Thymus (tissue), 11 donors: ENCODE measurements at regions not wholly inside any gene's neighbourhood (a gene's known extent, or its start where the extent isn't known, plus 50 kb on each side); places are given as distances from the start of the nearest gene placed in this dataset.

Experiments
- DNase-seq, 9 donors: peaks; one replicate each; pipeline ENCODE4 v3.0.0-alpha.2; 2013; ENCODE audit warnings: low spot score in 9 of 9, low read depth in 6 of 9, missing footprints in 1 of 9
- H3K27ac ChIP-seq, 2 donors: one replicate each; pipeline ENCODE4 v1.5.1; 2013; ENCODE audit warnings: control low read depth in 1 of 2, low read depth in 1 of 2, low read length in 1 of 2, mild to moderate bottlenecking in 1 of 2, moderate library complexity in 1 of 2
- H3K27me3 ChIP-seq, 2 donors: one replicate each; pipeline ENCODE4 v1.5.1; 2013; ENCODE audit warnings: low read length in 1 of 2; ENCODE audit not compliant: control insufficient read depth in 2 of 2, insufficient read depth in 1 of 2
- H3K36me3 ChIP-seq, 2 donors: one replicate each; pipeline ENCODE4 v1.5.1; 2013; ENCODE audit warnings: low read length in 1 of 2, mild to moderate bottlenecking in 1 of 2, moderate library complexity in 1 of 2; ENCODE audit not compliant: control insufficient read depth in 2 of 2, insufficient read depth in 2 of 2
- H3K4me1 ChIP-seq, 2 donors: one replicate each; pipeline ENCODE4 v1.5.1; 2013; ENCODE audit warnings: low read length in 2 of 2; ENCODE audit not compliant: control insufficient read depth in 2 of 2, insufficient read depth in 2 of 2
- H3K4me3 ChIP-seq, 2 donors: one replicate each; pipeline ENCODE4 v1.5.1; 2013; ENCODE audit warnings: low read length in 2 of 2, control low read depth in 1 of 2, mild to moderate bottlenecking in 1 of 2
- H3K9me3 ChIP-seq, 2 donors: one replicate each; pipeline ENCODE4 v1.5.1; 2013; ENCODE audit warnings: low read length in 1 of 2, mild to moderate bottlenecking in 1 of 2; ENCODE audit not compliant: control insufficient read depth in 2 of 2, insufficient read depth in 1 of 2
- WGBS: extraction: QIAGEN DNeasy Blood & Tissue Kit; methylation state at CpG from one replicate; pipeline ENCODE4 v1.1.7; 2013; 5-methylcytosine and 5-hydroxymethylcytosine counted together
- donor health status: healthy.

DNA sequence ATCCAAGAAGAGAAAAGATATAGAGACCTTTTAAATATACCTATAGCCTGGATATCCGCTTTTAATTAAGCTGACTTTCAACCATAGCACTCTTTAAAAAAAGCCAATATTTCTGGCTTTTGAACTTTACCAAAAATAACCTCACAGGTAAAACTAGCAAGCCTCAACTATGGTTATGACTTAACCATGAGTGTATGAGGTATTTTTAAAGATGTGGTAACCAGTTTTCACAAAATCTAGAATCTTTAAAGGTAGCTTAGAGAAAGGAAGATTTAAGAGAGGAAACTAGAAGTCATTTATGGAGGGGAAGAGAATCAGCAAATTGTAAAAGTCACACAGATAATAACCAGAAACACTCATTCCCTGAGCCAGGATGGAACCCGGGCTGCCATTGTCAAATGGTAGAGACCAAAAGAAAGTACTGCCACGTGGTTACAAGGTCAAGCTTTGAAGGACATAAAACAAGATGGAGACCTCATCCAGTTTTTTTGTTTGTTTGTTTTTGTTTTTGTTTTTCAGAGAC lies 288.4 kb upstream of the RGS18 start:
- no peak overlapping the region for H3K4me3 ChIP-seq
- H3K36me3 ChIP-seq: no peaks in the 10 kb centered on the region
- H3K4me1 ChIP-seq: no peaks in the 10 kb centered on the region
- DNase-seq: no peak
- H3K27me3 ChIP-seq: no peaks in the 10 kb centered on the region
- WGBS: 91% methylated on average over 3 of the region's 3 CpGs
- no peak overlapping the region for H3K27ac ChIP-seq
- peaks cover 0 to 3% of the 10 kb centered on the region in 2 donors for H3K9me3 ChIP-seq

DNA sequence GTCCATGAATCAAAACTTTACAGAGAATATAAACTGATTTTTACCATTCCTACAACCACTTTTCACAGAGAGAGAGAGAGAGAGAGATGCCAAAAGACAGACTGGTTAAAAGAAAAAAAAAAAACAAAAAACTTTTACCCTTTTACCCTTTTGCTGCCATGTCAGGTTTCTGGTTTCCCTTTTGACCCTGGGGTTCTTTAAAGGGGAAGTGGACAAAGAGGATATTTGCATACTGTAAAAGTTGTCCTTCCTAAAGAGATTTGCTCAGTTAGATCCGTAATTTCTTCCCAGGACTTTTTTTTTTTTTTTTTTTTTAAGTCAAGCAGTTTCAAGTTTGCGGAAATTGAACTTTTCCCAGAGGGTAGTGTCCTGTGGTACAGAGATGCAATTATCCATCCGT lies 287.8 kb upstream of the RGS18 start:
- no peak overlapping the region for H3K4me3 ChIP-seq
- no peak for DNase-seq
- no peak overlapping the region for H3K27ac ChIP-seq
- no peaks in the 10 kb centered on the region for H3K27me3 ChIP-seq
- peaks cover 0 to 3% of the 10 kb centered on the region in 2 donors for H3K9me3 ChIP-seq
- no peaks in the 10 kb centered on the region for H3K36me3 ChIP-seq
- H3K4me1 ChIP-seq: no peaks in the 10 kb centered on the region
- WGBS: 95% methylated on average over 3 of the region's 3 CpGs

DNA sequence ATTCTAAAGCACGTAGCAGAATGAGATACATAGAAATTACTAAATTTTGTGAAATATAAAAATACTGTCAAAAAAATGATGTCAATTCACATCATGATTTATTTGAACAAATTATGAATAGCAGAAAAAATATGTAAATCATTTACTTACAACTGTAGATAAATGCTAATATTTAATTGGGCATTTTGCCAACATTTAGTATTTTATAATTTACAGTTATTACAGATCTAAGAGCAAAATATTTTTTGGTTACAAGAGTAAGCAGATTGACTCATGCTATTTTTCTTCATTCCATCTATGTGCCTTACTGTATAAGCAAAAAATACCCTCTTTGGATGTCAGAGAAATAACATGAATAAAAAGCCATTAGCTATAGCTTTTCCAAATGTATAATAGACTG lies 282.3 kb upstream of the RGS18 start:
- Histone ChIP-seq H3K27ac (no peak overlapping the region), H3K9me3 (peaks cover 0 to 3% of the 10 kb centered on the region in 2 donors), H3K27me3 (no peaks in the 10 kb centered on the region), H3K4me3 (no peak overlapping the region), H3K36me3 (no peaks in the 10 kb centered on the region), H3K4me1 (no peaks in the 10 kb centered on the region)
- DNase-seq: no peak
- 83% methylated on average over 1 of the region's 1 CpG for WGBS

DNA sequence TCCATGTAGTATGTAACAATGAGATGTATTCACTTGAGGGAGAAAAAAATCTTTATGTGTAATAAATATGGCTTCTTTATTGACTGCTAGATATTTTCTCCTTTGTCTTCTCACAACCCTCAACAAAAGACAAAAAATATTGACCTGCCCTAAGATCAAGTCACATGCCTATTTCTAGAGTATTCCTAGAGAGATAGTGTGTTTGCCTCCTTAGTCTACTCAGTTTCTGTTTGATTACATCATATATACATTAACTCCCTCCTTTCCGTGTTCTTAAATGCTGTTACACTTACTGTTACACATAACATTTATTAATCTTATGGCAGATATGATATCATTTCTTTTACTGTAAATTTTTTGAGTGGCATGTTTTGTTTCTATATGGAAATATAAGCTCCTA lies 281.6 kb upstream of the RGS18 start:
- H3K27me3 ChIP-seq: no peaks in the 10 kb centered on the region
- H3K9me3 ChIP-seq: peaks cover 0 to 3% of the 10 kb centered on the region in 2 donors
- no peaks in the 10 kb centered on the region for H3K36me3 ChIP-seq
- 91% methylated on average over 1 of the region's 1 CpG for WGBS
- DNase-seq: no peak
- H3K4me3 ChIP-seq: no peak overlapping the region
- no peak overlapping the region for H3K27ac ChIP-seq
- H3K4me1 ChIP-seq: no peaks in the 10 kb centered on the region

DNA sequence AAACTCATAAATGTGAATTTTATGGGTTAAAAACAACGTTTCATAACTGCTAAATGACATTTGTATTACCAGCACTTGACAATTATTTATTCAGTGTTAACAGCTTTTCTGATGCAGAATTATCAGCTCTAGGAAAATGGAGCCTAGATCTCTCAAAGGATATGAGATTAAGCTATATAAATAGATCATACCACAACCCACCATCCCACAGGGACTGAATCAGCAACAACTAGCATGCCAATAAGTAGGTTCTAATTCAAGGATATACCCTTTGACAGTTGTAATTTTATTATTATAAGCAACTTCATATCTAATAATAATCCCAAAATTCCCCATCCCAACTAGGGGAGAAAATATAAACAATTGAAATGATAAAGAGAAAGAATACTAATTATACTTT lies 275.4 kb upstream of the RGS18 start:
- no peaks in the 10 kb centered on the region for H3K27me3 ChIP-seq
- no peak overlapping the region for H3K27ac ChIP-seq
- H3K4me3 ChIP-seq: no peak overlapping the region
- H3K36me3 ChIP-seq: no peaks in the 10 kb centered on the region
- WGBS: 9% methylated on average over 1 of the region's 1 CpG
- no peaks in the 10 kb centered on the region for H3K4me1 ChIP-seq
- DNase-seq: no peak
- no peaks in the 10 kb centered on the region for H3K9me3 ChIP-seq

DNA sequence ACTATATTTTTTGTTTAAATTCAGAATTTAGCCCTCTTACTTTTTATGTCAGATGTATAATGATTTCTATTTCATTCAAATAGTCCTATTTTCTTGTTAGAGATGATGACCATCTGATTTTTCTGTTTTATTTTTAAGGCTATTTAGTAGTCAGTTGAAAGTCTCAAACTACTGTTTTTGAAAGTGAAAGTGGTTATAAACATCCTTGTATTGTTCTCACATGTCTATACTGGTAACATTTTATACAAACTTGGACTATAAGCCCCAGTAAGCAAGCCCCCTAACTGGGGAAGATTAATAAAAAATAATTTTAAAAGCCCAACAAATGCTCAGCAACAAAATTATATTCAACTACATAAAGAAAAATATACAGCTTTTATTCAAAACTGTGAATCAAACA lies 271.3 kb upstream of the RGS18 start:
- H3K4me3 ChIP-seq: no peak overlapping the region
- no peaks in the 10 kb centered on the region for H3K4me1 ChIP-seq
- no peak for DNase-seq
- no peaks in the 10 kb centered on the region for H3K9me3 ChIP-seq
- no peak overlapping the region for H3K27ac ChIP-seq
- H3K36me3 ChIP-seq: no peaks in the 10 kb centered on the region
- H3K27me3 ChIP-seq: no peaks in the 10 kb centered on the region

DNA sequence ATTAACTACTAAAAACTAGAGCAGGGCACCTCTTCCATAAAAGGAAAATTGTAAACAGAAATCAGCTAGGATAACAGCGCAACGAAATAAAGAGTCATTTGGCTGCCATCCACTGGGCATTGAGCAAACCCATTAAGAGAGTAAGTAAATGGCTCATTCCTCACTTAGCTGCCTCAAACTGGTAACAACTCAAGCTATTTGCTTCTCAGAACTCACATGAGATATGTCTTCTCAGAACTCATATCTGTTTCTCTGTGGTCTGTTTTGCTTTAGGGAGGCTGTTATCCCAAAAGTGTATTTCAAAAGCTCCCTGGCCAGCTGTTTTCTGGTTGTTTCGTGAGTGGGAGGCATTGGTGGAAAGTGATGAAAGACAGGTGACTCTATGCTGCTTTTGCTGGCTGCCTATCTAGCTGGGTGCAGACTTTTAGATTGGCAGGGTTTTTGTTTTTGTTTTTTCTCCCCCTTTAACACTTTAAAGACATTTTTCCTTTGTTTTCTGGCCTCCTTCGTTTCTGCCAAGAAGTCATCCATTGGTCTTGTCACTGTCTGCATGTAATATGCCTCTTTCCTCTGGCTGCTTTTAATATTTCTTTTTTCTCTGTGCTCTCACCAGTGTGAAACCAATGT lies 269.2 kb upstream of the RGS18 start:
- H3K27ac ChIP-seq: peak overlapping the region in 1 of 2 donors; percentile 21
- H3K4me1 ChIP-seq: no peaks in the 10 kb centered on the region
- 84% methylated on average over 4 of the region's 4 CpGs for WGBS
- DNase-seq: peak in 1 of 9 donors; percentile 28
- H3K27me3 ChIP-seq: no peaks in the 10 kb centered on the region
- H3K4me3 ChIP-seq: no peak overlapping the region
- H3K9me3 ChIP-seq: no peaks in the 10 kb centered on the region
- no peaks in the 10 kb centered on the region for H3K36me3 ChIP-seq

DNA sequence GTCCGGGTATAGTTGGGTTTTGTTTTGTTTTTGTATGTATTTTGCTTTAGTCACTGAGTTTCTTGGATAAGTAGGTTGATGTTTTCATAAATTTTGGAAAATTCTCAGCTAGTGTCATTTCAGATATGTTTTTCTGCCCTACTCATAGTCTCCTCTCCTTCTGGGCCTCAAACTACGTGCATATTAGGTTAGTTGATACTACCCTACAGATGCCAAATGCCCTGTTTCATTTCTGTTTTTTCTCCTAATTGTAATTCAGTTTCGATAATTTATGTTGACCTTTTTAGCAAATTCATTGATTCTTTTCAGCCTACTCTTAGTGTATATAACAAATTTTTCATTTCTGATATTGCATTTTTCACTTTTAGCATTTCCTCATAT lies 268.6 kb upstream of the RGS18 start:
- Histone ChIP-seq H3K36me3 (no peaks in the 10 kb centered on the region), H3K27me3 (no peaks in the 10 kb centered on the region), H3K9me3 (no peaks in the 10 kb centered on the region), H3K27ac (peak overlapping the region in 1 of 2 donors; percentile 21), H3K4me3 (no peak overlapping the region), H3K4me1 (no peaks in the 10 kb centered on the region)
- DNase-seq: no peak
- WGBS: 89% methylated on average over 3 of the region's 3 CpGs

DNA sequence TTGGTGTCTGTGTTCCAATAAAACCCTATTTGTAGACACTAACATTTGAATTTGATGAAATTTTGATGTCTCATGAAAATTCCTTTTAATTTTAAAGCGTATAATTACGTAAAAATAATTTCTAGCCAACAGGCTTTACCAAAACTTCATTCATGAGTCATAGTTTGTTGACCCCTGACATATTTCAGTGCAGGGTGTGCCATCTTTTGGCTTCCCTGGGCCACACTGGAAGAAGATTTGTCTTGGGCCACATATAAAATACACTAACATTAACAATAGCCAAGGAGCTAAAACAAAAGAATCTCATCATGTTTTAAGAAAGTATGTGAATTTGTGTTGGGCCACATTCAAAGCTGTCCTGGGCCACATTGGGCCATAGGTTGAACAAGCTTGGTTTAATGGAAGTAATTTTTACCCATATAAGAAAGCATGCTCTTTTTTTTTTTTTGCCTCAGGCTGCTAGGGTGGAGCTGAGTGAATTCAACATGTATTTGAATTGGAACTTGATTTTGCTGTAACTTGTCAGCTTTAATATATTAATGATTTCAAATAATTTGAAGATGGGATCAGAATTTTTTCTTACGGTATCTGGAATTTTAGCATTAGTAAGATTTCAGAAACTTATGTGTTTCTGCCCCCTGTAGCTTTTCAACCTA lies 267.7 kb upstream of the RGS18 start:
- no peak for DNase-seq
- H3K9me3 ChIP-seq: no peaks in the 10 kb centered on the region
- H3K4me1 ChIP-seq: no peaks in the 10 kb centered on the region
- H3K4me3 ChIP-seq: no peak overlapping the region
- 97% methylated on average over 3 of the region's 3 CpGs for WGBS
- H3K27ac ChIP-seq: no peak overlapping the region
- no peaks in the 10 kb centered on the region for H3K36me3 ChIP-seq
- H3K27me3 ChIP-seq: no peaks in the 10 kb centered on the region
